ENCODE measurements at regions not wholly inside any gene's neighbourhood (a gene's known extent, or its start where the extent isn't known, plus 50 kb on each side); places are given as distances from the start of the nearest gene placed in this dataset.

DNA sequence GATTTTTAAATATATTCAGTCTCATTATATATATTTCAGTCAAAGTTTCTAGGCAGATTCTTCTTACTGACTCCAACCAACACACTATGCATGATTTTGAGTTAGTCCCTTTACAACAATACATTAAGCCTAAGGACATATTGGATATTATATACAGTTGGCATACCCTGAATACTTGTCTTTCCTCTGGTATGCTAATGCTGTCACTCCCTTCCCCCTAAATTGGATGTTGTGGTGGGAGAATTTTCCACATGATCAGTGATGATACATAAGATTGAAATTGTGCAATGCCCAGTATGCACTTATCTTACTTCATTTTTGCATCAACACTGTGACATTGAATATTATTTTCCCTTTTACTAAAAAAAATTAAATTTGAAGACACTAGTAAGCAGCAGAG lies 935.2 kb downstream of the PCDH7 start:
- Histone ChIP-seq H3K27ac (ENCODE audit: insufficient read depth, low read length) (no peak overlapping the region), H3K36me3 (ENCODE audit: control insufficient read depth, insufficient read depth, low read length) (no peaks in the 10 kb centered on the region), H3K79me2 (ENCODE audit: control insufficient read depth, insufficient read depth, low read length) (no peaks in the 10 kb centered on the region), H3K4me1 (ENCODE audit: control insufficient read depth, extremely low read depth, insufficient read depth, low read length) (no peaks in the 10 kb centered on the region), H3K4me2 (ENCODE audit: extremely low read depth, insufficient read depth, low read length) (no peak overlapping the region), H4K20me1 (ENCODE audit: control insufficient read depth, extremely low read depth, insufficient read depth, low read length) (no peaks in the 10 kb centered on the region), H2AFZ (ENCODE audit: low read length) (no peak overlapping the region), H3K9ac (ENCODE audit: insufficient read depth, low read length) (no peak overlapping the region), H3K9me3 (ENCODE audit: control insufficient read depth, insufficient read depth, low read depth, low read length) (no peaks in the 10 kb centered on the region), H3K27me3 (ENCODE audit: control insufficient read depth, insufficient read depth, low read length) (no peaks in the 10 kb centered on the region), H3K4me3 (replicated peaks in 1 of 4; ENCODE audit: control extremely low read depth in 1 of 4, insufficient read depth in 1 of 4, low read depth in 3 of 4, low read length in 4 of 4) (no peak overlapping the region)
- DNase-seq (ENCODE audit: low read depth in 2 of 2) = peak; percentile 32 to 59
- TF ChIP-seq EZH2 (IDR thresholded peaks at IDR 0.05; ENCODE audit: low read length, missing control alignments) = no peak
- TF ChIP-seq, protein P1, sequence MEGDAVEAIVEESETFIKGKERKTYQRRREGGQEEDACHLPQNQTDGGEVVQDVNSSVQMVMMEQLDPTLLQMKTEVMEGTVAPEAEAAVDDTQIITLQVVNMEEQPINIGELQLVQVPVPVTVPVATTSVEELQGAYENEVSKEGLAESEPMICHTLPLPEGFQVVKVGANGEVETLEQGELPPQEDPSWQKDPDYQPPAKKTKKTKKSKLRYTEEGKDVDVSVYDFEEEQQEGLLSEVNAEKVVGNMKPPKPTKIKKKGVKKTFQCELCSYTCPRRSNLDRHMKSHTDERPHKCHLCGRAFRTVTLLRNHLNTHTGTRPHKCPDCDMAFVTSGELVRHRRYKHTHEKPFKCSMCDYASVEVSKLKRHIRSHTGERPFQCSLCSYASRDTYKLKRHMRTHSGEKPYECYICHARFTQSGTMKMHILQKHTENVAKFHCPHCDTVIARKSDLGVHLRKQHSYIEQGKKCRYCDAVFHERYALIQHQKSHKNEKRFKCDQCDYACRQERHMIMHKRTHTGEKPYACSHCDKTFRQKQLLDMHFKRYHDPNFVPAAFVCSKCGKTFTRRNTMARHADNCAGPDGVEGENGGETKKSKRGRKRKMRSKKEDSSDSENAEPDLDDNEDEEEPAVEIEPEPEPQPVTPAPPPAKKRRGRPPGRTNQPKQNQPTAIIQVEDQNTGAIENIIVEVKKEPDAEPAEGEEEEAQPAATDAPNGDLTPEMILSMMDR (conservative IDR thresholded peaks at IDR 0.05 in 1 of 2, IDR thresholded peaks at IDR 0.05 in 1 of 2; ENCODE audit: low read depth in 1 of 2, low read length in 2 of 2) = no peak

DNA sequence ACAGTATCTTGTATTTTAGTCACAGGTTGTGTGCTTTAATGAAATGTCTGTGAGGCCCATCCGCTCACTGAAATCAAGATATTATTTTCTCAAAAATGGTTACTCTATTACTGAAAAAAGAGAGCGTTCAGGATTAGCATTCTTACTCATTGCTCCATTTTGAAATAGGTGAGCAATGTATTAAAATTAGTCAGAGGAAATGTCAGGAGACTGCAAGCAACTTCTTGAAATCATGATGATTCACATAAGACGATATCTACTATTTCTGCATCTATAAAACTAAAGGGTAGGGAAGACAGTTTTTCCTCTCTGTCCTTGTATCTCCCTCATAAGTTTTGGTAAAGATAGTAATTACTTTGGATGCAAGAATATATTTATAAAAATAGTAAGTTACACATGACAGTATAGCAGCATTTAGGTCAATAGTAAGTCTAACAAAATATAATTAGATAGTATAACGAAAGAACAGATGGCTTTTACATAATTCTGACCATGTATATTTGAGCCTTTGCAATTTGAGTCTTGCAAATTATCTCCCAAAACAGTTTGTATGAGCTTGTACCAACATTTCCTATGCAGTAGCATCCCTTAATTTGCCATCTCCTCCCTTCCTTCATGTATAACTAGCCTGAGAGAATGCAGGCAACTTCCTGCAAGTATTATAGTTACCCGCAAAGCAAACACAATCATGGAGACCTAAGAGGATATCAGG lies 937.8 kb downstream of the PCDH7 start:
- Histone ChIP-seq H2AFZ (ENCODE audit: low read length) (no peak overlapping the region), H4K20me1 (ENCODE audit: control insufficient read depth, extremely low read depth, insufficient read depth, low read length) (no peaks in the 10 kb centered on the region), H3K4me1 (ENCODE audit: control insufficient read depth, extremely low read depth, insufficient read depth, low read length) (no peaks in the 10 kb centered on the region), H3K9ac (ENCODE audit: insufficient read depth, low read length) (no peak overlapping the region), H3K9me3 (ENCODE audit: control insufficient read depth, insufficient read depth, low read depth, low read length) (no peaks in the 10 kb centered on the region), H3K4me2 (ENCODE audit: extremely low read depth, insufficient read depth, low read length) (no peak overlapping the region), H3K27ac (ENCODE audit: insufficient read depth, low read length) (no peak overlapping the region), H3K36me3 (ENCODE audit: control insufficient read depth, insufficient read depth, low read length) (no peaks in the 10 kb centered on the region), H3K79me2 (ENCODE audit: control insufficient read depth, insufficient read depth, low read length) (no peaks in the 10 kb centered on the region), H3K27me3 (ENCODE audit: control insufficient read depth, insufficient read depth, low read length) (no peaks in the 10 kb centered on the region), H3K4me3 (replicated peaks in 1 of 4; ENCODE audit: control extremely low read depth in 1 of 4, insufficient read depth in 1 of 4, low read depth in 3 of 4, low read length in 4 of 4) (no peak overlapping the region)
- DNase-seq (ENCODE audit: low read depth in 2 of 2) = peak; percentile 34 to 40
- TF ChIP-seq EZH2 (IDR thresholded peaks at IDR 0.05; ENCODE audit: low read length, missing control alignments) = no peak
- TF ChIP-seq, protein P1 (conservative IDR thresholded peaks at IDR 0.05 in 1 of 2, IDR thresholded peaks at IDR 0.05 in 1 of 2; ENCODE audit: low read depth in 1 of 2, low read length in 2 of 2) = no peak

DNA sequence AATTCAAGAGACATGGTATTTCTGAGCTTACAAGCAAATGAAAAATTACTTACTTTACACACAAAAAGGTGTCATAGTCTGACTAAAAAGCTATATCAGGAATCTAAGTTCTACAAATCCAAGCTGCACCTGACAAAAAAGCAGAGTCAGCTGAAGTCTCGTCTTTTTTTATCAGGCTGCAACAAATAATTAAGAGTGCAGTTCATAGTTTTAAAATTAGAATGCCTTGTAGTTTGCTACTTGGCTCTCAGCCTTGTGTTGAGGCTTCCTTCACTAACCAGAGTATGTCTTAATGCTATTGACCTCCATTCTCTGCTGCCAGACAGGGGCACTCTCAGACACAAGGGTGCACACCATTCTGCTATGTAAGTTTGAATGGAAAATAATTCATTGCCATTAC lies 940.7 kb downstream of the PCDH7 start:
- H4K20me1 ChIP-seq (ENCODE audit: control insufficient read depth, extremely low read depth, insufficient read depth, low read length) = no peaks in the 10 kb centered on the region
- no peaks in the 10 kb centered on the region for H3K9me3 ChIP-seq (ENCODE audit: control insufficient read depth, insufficient read depth, low read depth, low read length)
- no peaks in the 10 kb centered on the region for H3K27me3 ChIP-seq (ENCODE audit: control insufficient read depth, insufficient read depth, low read length)
- no peak overlapping the region for H2AFZ ChIP-seq (ENCODE audit: low read length)
- no peaks in the 10 kb centered on the region for H3K79me2 ChIP-seq (ENCODE audit: control insufficient read depth, insufficient read depth, low read length)
- H3K36me3 ChIP-seq (ENCODE audit: control insufficient read depth, insufficient read depth, low read length) = no peaks in the 10 kb centered on the region
- no peak overlapping the region for H3K4me3 ChIP-seq (replicated peaks in 1 of 4; ENCODE audit: control extremely low read depth in 1 of 4, insufficient read depth in 1 of 4, low read depth in 3 of 4, low read length in 4 of 4)
- TF ChIP-seq, protein P1 (conservative IDR thresholded peaks at IDR 0.05 in 1 of 2, IDR thresholded peaks at IDR 0.05 in 1 of 2; ENCODE audit: low read depth in 1 of 2, low read length in 2 of 2) = no peak
- no peak for TF ChIP-seq EZH2 (IDR thresholded peaks at IDR 0.05; ENCODE audit: low read length, missing control alignments)
- no peak for DNase-seq (ENCODE audit: low read depth in 2 of 2)
- no peak overlapping the region for H3K27ac ChIP-seq (ENCODE audit: insufficient read depth, low read length)
- no peaks in the 10 kb centered on the region for H3K4me1 ChIP-seq (ENCODE audit: control insufficient read depth, extremely low read depth, insufficient read depth, low read length)
- H3K9ac ChIP-seq (ENCODE audit: insufficient read depth, low read length) = no peak overlapping the region
- H3K4me2 ChIP-seq (ENCODE audit: extremely low read depth, insufficient read depth, low read length) = no peak overlapping the region

Data from fibroblast of lung (primary cell).